ENCODE measurements at regions not wholly inside any gene's neighbourhood (a gene's known extent, or its start where the extent isn't known, plus 50 kb on each side); places are given as distances from the start of the nearest gene placed in this dataset.

GRCh38 chr2:2672249-2672648 lies 341.2 kb upstream of the MYT1L start:
- Histone ChIP-seq H3K36me3 (ENCODE audit: control insufficient read depth in 5 of 5, insufficient read depth in 5 of 5, low read length in 5 of 5) (no peaks in the 10 kb centered on the region), H3K4me3 (ENCODE audit: low read depth in 1 of 5, low read length in 5 of 5) (no peak overlapping the region), H3K27me3 (ENCODE audit: control insufficient read depth in 5 of 5, insufficient read depth in 4 of 5, low read length in 5 of 5) (peaks cover 0 to 6% (median 0%) of the 10 kb centered on the region in 5 donors), H3K9ac (ENCODE audit: low read length in 5 of 5) (no peak overlapping the region), H3K9me3 (ENCODE audit: control insufficient read depth in 5 of 5, low read length in 5 of 5) (no peaks in the 10 kb centered on the region), H3K4me1 (ENCODE audit: control insufficient read depth in 5 of 5, insufficient read depth in 5 of 5, low read length in 5 of 5) (no peaks in the 10 kb centered on the region), H3K27ac (ENCODE audit: low read depth, low read length) (no peak overlapping the region)

GRCh38 chr2:2671826-2672225 lies 340.8 kb upstream of the MYT1L start:
- no peaks in the 10 kb centered on the region for H3K36me3 ChIP-seq (ENCODE audit: control insufficient read depth in 5 of 5, insufficient read depth in 5 of 5, low read length in 5 of 5)
- H3K9ac ChIP-seq (ENCODE audit: low read length in 5 of 5) = no peak overlapping the region
- peaks cover 0 to 6% (median 0%) of the 10 kb centered on the region in 5 donors for H3K27me3 ChIP-seq (ENCODE audit: control insufficient read depth in 5 of 5, insufficient read depth in 4 of 5, low read length in 5 of 5)
- H3K27ac ChIP-seq (ENCODE audit: low read depth, low read length) = no peak overlapping the region
- H3K4me3 ChIP-seq (ENCODE audit: low read depth in 1 of 5, low read length in 5 of 5) = no peak overlapping the region
- no peaks in the 10 kb centered on the region for H3K9me3 ChIP-seq (ENCODE audit: control insufficient read depth in 5 of 5, low read length in 5 of 5)
- H3K4me1 ChIP-seq (ENCODE audit: control insufficient read depth in 5 of 5, insufficient read depth in 5 of 5, low read length in 5 of 5) = no peaks in the 10 kb centered on the region

DNA sequence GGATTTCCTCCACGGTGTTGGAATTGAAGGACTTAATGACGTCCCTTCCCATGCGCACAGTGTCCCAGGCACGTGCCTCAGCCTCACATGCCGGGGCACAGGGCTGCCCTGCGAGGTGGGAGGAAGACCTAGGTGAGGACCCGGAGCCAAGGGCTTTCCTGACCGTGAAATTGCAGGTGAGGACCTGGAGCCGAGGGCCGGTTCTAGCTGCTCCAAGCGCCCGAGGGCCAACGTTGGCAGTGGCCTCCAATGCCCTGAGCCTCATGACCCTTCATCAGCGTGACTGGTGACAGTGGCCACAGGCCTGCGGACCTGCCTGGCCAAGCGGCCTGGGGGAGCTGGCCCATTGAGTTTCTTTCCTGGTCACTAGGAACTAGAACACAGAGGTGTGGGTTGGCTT lies 338.2 kb upstream of the MYT1L start:
- Histone ChIP-seq H3K9me3 (ENCODE audit: control insufficient read depth in 5 of 5, low read length in 5 of 5) (no peaks in the 10 kb centered on the region), H3K27me3 (ENCODE audit: control insufficient read depth in 5 of 5, insufficient read depth in 4 of 5, low read length in 5 of 5) (peaks cover 0 to 6% (median 0%) of the 10 kb centered on the region in 5 donors), H3K4me1 (ENCODE audit: control insufficient read depth in 5 of 5, insufficient read depth in 5 of 5, low read length in 5 of 5) (peaks cover 0 to 3% (median 0%) of the 10 kb centered on the region in 5 donors), H3K27ac (ENCODE audit: low read depth, low read length) (no peak overlapping the region), H3K36me3 (ENCODE audit: control insufficient read depth in 5 of 5, insufficient read depth in 5 of 5, low read length in 5 of 5) (no peaks in the 10 kb centered on the region), H3K9ac (ENCODE audit: low read length in 5 of 5) (no peak overlapping the region), H3K4me3 (ENCODE audit: low read depth in 1 of 5, low read length in 5 of 5) (no peak overlapping the region)

DNA sequence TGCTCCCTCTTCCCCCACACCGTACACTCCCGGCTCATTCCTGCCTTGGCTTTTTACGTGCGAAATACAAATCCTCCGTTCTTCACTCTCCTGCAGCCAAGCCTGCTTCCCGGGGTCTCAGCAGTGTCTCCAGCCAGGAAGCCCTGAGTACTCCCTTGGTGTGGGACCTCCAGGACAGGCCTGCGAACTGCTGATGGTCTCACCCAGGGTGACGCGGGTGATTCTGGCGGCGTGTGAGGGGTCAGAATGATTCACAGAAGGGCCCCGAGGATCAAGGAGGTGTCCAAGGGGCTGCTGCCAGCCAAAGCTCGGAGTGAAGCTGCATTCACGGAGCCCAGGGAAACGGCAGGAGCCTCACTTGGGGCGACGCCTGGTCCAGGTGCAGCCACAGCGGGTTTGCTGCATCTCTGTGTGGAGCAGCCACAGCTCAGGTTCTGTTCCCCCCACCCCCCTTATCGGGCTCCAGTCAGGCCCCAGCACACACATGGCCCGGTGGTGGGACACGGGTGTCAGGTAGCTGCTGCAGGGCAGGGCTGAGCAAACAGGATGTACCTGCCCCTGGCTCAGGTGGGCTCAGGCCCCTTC lies 337.7 kb upstream of the MYT1L start:
- H3K27ac ChIP-seq (ENCODE audit: low read depth, low read length) = no peak overlapping the region
- no peak overlapping the region for H3K4me3 ChIP-seq (ENCODE audit: low read depth in 1 of 5, low read length in 5 of 5)
- peaks cover 0 to 9% (median 0%) of the 10 kb centered on the region in 5 donors for H3K4me1 ChIP-seq (ENCODE audit: control insufficient read depth in 5 of 5, insufficient read depth in 5 of 5, low read length in 5 of 5)
- H3K27me3 ChIP-seq (ENCODE audit: control insufficient read depth in 5 of 5, insufficient read depth in 4 of 5, low read length in 5 of 5) = peaks cover 0 to 6% (median 0%) of the 10 kb centered on the region in 5 donors
- no peaks in the 10 kb centered on the region for H3K9me3 ChIP-seq (ENCODE audit: control insufficient read depth in 5 of 5, low read length in 5 of 5)
- no peaks in the 10 kb centered on the region for H3K36me3 ChIP-seq (ENCODE audit: control insufficient read depth in 5 of 5, insufficient read depth in 5 of 5, low read length in 5 of 5)
- no peak overlapping the region for H3K9ac ChIP-seq (ENCODE audit: low read length in 5 of 5)

GRCh38 chr2:2667690-2668089 lies 336.6 kb upstream of the MYT1L start:
- Histone ChIP-seq H3K9me3 (ENCODE audit: control insufficient read depth in 5 of 5, low read length in 5 of 5) (no peaks in the 10 kb centered on the region), H3K9ac (ENCODE audit: low read length in 5 of 5) (no peak overlapping the region), H3K4me1 (ENCODE audit: control insufficient read depth in 5 of 5, insufficient read depth in 5 of 5, low read length in 5 of 5) (peaks cover 0 to 12% (median 8%) of the 10 kb centered on the region in 5 donors)

DNA sequence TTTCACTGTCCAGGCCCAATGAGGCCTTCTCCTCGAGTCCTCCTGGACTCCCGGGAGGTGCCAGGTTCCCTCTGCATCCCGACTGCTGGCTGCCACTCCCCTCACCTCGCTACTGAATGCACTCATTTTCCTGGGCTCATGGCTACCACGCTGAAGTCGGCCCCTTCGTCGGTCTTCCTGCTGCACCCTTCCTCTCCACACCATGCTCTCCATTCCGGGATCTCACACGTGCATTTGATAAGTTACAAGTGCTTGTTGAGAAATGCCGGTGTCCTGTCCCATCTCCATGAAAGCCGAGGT lies 334.7 kb upstream of the MYT1L start:
- no peaks in the 10 kb centered on the region for H3K9me3 ChIP-seq (ENCODE audit: control insufficient read depth in 5 of 5, low read length in 5 of 5)
- H3K4me1 ChIP-seq (ENCODE audit: control insufficient read depth in 5 of 5, insufficient read depth in 5 of 5, low read length in 5 of 5) = peaks cover 5 to 17% (median 12%) of the 10 kb centered on the region in 5 donors
- no peaks in the 10 kb centered on the region for H3K36me3 ChIP-seq (ENCODE audit: control insufficient read depth in 5 of 5, insufficient read depth in 5 of 5, low read length in 5 of 5)
- no peak overlapping the region for H3K4me3 ChIP-seq (ENCODE audit: low read depth in 1 of 5, low read length in 5 of 5)
- H3K9ac ChIP-seq (ENCODE audit: low read length in 5 of 5) = no peak overlapping the region
- H3K27ac ChIP-seq (ENCODE audit: low read depth, low read length) = no peak overlapping the region
- peaks cover 0 to 6% (median 0%) of the 10 kb centered on the region in 5 donors for H3K27me3 ChIP-seq (ENCODE audit: control insufficient read depth in 5 of 5, insufficient read depth in 4 of 5, low read length in 5 of 5)

More at GRCh38 chr2:2667690-2668089, 336.6 kb upstream of the MYT1L start:
- H3K27ac ChIP-seq (ENCODE audit: low read depth, low read length) = no peak overlapping the region
- H3K36me3 ChIP-seq (ENCODE audit: control insufficient read depth in 5 of 5, insufficient read depth in 5 of 5, low read length in 5 of 5) = no peaks in the 10 kb centered on the region
- H3K4me3 ChIP-seq (ENCODE audit: low read depth in 1 of 5, low read length in 5 of 5) = no peak overlapping the region
- peaks cover 0 to 6% (median 0%) of the 10 kb centered on the region in 5 donors for H3K27me3 ChIP-seq (ENCODE audit: control insufficient read depth in 5 of 5, insufficient read depth in 4 of 5, low read length in 5 of 5)

GRCh38 chr2:2664989-2665833 lies 334.1 kb upstream of the MYT1L start:
- no peak overlapping the region for H3K4me3 ChIP-seq (ENCODE audit: low read depth in 1 of 5, low read length in 5 of 5)
- no peaks in the 10 kb centered on the region for H3K36me3 ChIP-seq (ENCODE audit: control insufficient read depth in 5 of 5, insufficient read depth in 5 of 5, low read length in 5 of 5)
- H3K9ac ChIP-seq (ENCODE audit: low read length in 5 of 5) = no peak overlapping the region
- H3K9me3 ChIP-seq (ENCODE audit: control insufficient read depth in 5 of 5, low read length in 5 of 5) = no peaks in the 10 kb centered on the region
- peaks cover 0 to 6% (median 0%) of the 10 kb centered on the region in 5 donors for H3K27me3 ChIP-seq (ENCODE audit: control insufficient read depth in 5 of 5, insufficient read depth in 4 of 5, low read length in 5 of 5)
- no peak overlapping the region for H3K27ac ChIP-seq (ENCODE audit: low read depth, low read length)
- H3K4me1 ChIP-seq (ENCODE audit: control insufficient read depth in 5 of 5, insufficient read depth in 5 of 5, low read length in 5 of 5) = peaks cover 5 to 17% (median 12%) of the 10 kb centered on the region in 5 donors

GRCh38 chr2:2663401-2664036 lies 332.4 kb upstream of the MYT1L start:
- Histone ChIP-seq H3K9ac (ENCODE audit: low read length in 5 of 5) (no peak overlapping the region), H3K4me3 (ENCODE audit: low read depth in 1 of 5, low read length in 5 of 5) (no peak overlapping the region), H3K27me3 (ENCODE audit: control insufficient read depth in 5 of 5, insufficient read depth in 4 of 5, low read length in 5 of 5) (no peaks in the 10 kb centered on the region), H3K27ac (ENCODE audit: low read depth, low read length) (no peak overlapping the region), H3K4me1 (ENCODE audit: control insufficient read depth in 5 of 5, insufficient read depth in 5 of 5, low read length in 5 of 5) (peaks cover 5 to 17% (median 12%) of the 10 kb centered on the region in 5 donors), H3K9me3 (ENCODE audit: control insufficient read depth in 5 of 5, low read length in 5 of 5) (no peaks in the 10 kb centered on the region), H3K36me3 (ENCODE audit: control insufficient read depth in 5 of 5, insufficient read depth in 5 of 5, low read length in 5 of 5) (no peaks in the 10 kb centered on the region)

- Histone ChIP-seq H3K9me3 (ENCODE audit: control insufficient read depth in 5 of 5, low read length in 5 of 5) (no peaks in the 10 kb centered on the region), H3K4me3 (ENCODE audit: low read depth in 1 of 5, low read length in 5 of 5) (no peak overlapping the region), H3K27me3 (ENCODE audit: control insufficient read depth in 5 of 5, insufficient read depth in 4 of 5, low read length in 5 of 5) (peaks cover 0 to under 1% (median 0%) of the 10 kb centered on the region in 5 donors), H3K27ac (ENCODE audit: low read depth, low read length) (no peak overlapping the region), H3K4me1 (ENCODE audit: control insufficient read depth in 5 of 5, insufficient read depth in 5 of 5, low read length in 5 of 5) (peaks cover 5 to 17% (median 12%) of the 10 kb centered on the region in 5 donors), H3K9ac (ENCODE audit: low read length in 5 of 5) (no peak overlapping the region), H3K36me3 (ENCODE audit: control insufficient read depth in 5 of 5, insufficient read depth in 5 of 5, low read length in 5 of 5) (no peaks in the 10 kb centered on the region)
These were observed 331.8 kb upstream of the MYT1L start for GRCh38 chr2:2662847-2663356.
